WI38 (cell line): ENCODE measurements at regions not wholly inside any gene's neighbourhood (a gene's known extent, or its start where the extent isn't known, plus 50 kb on each side); places are given as distances from the start of the nearest gene placed in this dataset.

Source experiments
- H3K4me3 ChIP-seq: 2 replicates; pipeline ENCODE4 v1.5.1; 2011; ENCODE audit warnings: low read depth, mild to moderate bottlenecking, control low read depth, low read length
- CTCF ChIP-seq: IDR thresholded peaks from 2 replicates; pipeline ENCODE4 v1.5.1; 2012; ENCODE audit warnings: low read depth, mild to moderate bottlenecking, control low read depth, low read length

- TF ChIP-seq CTCF, result no peak
- no peak overlapping the region for H3K4me3 ChIP-seq
These were observed 192.7 kb upstream of the C1QTNF7 start for GRCh38 chr4:15235135-15235534.

GRCh38 chr4:15237648-15238230 is 190.1 kb upstream of the C1QTNF7 start:
- TF ChIP-seq CTCF, result no peak
- H3K4me3 ChIP-seq, result no peak overlapping the region

- TF ChIP-seq CTCF, result peak; percentile 56
- H3K4me3 ChIP-seq, result no peak overlapping the region
These were observed 189.1 kb upstream of the C1QTNF7 start for GRCh38 chr4:15238720-15239119.

- no peak overlapping the region for H3K4me3 ChIP-seq
- TF ChIP-seq CTCF, result no peak
These were observed 188.0 kb upstream of the C1QTNF7 start for GRCh38 chr4:15239866-15240265.

GRCh38 chr4:15240764-15241163 is 187.1 kb upstream of the C1QTNF7 start:
- H3K4me3 ChIP-seq, result no peak overlapping the region
- TF ChIP-seq CTCF, result no peak

GRCh38 chr4:15242021-15242420 is 185.8 kb upstream of the C1QTNF7 start:
- no peak overlapping the region for H3K4me3 ChIP-seq
- no peak for TF ChIP-seq CTCF

GRCh38 chr4:15244354-15244753 is 183.5 kb upstream of the C1QTNF7 start:
- TF ChIP-seq CTCF, result no peak
- H3K4me3 ChIP-seq, result no peak overlapping the region
